ENCODE measurements at regions not wholly inside any gene's neighbourhood (a gene's known extent, or its start where the extent isn't known, plus 50 kb on each side); places are given as distances from the start of the nearest gene placed in this dataset.
"Not testable (repeated sequence)": the region's sequence is repeated elsewhere in the genome, so short reads cannot be mapped to it uniquely, and the experiment has no call there.

DNA sequence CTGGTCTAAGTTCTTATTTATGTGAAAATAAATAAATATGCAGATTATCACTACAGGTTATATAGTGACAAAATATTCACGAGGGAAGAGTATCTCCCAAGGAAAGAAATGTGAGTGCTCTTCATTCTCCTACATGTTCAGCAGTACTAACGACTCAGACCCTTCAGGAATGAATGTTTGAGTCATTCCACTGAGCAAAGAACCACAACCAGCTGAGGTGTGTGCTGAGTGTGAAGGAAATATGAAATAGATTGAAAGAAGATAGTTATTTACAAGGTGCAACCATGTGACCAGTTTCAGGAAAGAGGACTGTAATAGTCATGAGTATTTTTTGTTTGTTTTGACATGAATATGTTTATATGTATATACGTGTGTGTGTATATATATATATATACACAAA lies 228.7 kb downstream of the TUSC1 start:
- no peak for DNase-seq

DNA sequence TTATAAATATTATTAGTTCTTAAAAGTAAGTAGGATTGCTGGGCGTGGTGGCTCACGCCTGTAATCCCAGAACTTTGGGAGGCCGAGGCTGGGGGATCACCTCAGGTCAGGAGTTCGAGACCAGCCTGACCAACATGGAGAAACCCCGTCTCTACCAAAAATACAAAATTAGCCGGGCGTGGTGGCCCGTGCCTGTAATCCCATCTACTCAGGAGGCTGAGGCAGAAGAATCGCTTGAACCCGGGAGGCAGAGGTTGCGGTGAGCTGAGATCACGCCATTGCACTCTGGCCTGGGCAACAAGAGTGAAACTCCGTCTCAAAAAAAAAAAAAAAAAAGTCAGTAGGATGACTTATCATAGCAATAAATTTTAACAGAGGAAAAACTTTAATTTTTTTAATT lies 232.5 kb downstream of the TUSC1 start:
- not testable (repeated sequence) for DNase-seq

DNA sequence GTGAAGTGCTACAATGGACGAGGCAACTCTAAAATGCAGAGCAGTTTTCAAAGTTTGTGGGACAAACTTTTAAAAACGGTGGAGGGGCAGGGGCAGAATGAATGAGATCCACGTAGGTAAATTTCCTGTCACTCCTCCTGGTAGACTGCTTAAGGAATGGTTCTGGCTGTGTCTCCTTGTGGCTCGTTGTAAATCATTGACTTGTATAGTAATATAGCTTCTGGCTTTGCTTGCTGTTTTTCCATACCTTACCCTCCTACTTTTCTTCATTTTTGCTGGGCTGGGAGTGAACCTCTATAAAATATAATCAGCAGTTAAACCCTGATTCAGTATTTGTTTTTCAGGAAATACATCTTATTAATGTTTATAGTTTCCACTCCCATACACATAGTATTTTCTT lies 235.7 kb downstream of the TUSC1 start:
- DNase-seq: no peak

DNA sequence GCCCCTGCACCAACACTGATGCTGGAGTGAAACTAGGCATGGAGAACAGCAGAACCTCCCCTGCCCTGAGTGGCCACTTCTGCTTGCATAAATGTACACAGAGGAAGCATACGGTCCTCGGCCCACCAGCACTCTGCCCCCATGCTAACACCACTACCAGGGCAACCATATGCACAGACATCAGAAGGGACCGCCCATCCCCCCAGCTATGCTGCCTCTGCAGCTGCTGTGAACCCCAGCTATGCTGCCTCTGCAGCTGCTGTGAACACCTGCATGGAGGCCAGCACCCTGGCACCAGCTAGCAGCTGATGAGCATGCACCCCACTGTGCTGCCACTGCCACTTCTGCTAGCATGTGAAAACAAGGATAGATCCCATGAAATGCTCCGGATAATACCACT lies 250.3 kb downstream of the TUSC1 start:
- no peak for DNase-seq

GRCh38 chr9:25427290-25427689 lies 251.0 kb downstream of the TUSC1 start:
- DNase-seq: no peak

DNA sequence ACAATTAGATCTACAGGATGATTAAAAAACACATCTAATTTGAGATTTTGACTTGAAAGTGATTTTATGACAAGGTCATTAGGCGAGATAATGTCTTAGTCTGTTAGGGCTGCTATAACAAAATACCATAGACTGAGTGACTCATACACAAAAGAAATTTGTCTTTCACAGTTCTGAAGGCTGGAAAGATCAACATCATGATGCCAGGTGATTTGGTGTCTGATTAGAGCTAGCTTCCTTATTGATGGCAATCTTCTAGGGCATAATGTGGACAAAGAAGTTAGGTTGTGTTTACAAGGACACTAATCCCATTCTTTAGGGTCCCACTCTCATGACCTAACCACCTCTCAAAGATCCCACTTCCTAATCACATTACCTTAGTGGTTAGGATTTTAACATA lies 256.7 kb downstream of the TUSC1 start:
- no peak for DNase-seq

GRCh38 chr9:25418974-25419373 lies 259.3 kb downstream of the TUSC1 start:
- DNase-seq: no peak

DNA sequence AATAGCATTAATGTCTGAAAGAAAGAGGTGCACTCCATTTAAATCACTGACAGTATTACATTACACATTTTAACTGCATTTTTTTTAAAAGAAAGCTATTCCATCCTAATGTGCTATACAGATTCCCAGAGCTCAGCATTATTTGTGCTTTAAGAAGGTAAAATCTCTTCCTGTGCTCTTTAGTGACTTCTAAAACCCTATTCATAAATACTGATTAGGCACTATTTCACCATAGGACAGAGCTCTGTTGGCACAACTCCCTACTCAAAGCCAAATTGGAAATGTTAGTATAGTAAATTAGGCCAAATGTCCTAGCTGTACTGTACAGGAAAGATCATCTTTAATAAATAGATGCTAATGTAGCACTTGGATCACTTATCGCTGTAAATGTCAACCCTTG lies 262.5 kb downstream of the TUSC1 start:
- no peak for DNase-seq

- DNase-seq: no peak
These were observed 265.6 kb downstream of the TUSC1 start for GRCh38 chr9:25412646-25413045.

DNA sequence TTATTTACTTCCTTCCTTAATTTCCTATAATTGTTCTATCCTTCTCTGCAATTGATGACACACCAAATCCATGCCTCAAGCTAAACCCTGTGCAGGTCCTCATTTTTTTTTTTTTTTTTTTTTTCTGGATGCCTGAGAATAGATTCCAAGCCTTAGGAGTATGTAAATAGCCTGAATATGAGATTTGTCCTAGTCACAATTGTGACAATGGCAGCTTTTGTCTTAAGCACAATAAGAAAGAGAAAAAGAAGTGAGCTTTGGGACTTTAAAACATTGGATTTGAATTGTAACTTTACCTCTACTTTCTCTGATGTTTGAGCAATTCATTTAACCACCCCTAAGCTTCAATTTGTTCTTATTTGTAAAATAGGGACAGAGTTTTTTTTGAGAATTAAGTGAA lies 280.5 kb downstream of the TUSC1 start:
- DNase-seq: no peak

DNA sequence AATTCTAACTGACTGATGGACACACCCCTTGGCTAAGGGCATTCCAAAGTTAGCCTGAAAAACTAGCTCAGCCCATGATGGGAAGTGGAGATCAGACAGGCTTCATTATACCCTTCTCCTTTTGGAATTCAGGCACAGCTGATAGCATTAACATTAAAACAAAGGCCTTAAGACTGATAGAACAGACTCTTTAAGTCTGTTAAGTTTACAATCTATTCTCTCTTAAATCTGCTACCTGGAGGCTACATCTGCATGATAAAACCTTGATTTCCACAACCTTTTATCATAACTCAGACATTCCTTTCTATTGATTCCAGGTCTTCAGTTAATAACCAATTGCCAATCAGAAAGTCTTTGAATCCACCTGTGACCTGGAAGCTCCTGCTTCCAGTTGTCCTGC lies 281.4 kb downstream of the TUSC1 start:
- DNase-seq: no peak

- no peak for DNase-seq
These were observed 297.1 kb downstream of the TUSC1 start for GRCh38 chr9:25381141-25381540.

DNA sequence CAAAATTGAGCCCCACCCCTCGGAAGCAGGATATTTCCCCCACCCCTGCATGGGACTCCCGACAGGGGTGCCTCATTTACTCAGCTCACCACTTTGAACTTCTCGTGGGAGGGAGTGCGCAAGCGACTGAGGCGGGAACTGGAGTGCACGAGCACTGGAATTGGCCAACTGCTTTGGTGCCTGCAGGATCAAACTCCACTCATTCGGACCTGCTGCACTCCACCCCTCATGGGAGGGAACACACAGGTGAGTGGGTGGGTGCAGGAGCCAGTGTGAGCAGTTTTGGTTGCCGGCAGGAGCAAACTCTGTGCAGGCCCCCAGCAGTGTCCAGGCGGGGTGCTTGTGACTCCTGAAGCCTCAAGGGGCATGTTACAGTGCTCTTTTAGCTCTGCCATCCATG lies 301.2 kb downstream of the TUSC1 start:
- DNase-seq: no peak

GRCh38 chr9:25374281-25374680 lies 304.0 kb downstream of the TUSC1 start:
- DNase-seq: no peak

DNA sequence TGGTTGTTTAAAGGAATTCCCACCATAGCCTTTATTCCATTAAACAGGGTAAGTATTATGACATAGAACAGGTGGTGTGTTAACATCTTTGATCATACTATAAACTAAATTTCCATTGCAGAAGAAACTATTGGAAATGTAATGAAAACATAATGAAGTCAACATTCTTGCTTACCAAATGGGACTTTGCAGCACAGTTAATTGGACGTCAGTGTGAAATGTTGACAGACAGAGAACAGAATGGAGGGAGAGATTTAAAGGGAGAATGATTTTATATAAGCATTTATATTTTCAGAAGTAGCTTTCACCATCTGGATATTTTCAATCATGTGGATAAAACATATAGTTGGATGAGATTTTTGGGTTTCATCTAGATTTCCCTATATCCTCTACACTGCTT lies 311.3 kb downstream of the TUSC1 start:
- no peak for DNase-seq

DNA sequence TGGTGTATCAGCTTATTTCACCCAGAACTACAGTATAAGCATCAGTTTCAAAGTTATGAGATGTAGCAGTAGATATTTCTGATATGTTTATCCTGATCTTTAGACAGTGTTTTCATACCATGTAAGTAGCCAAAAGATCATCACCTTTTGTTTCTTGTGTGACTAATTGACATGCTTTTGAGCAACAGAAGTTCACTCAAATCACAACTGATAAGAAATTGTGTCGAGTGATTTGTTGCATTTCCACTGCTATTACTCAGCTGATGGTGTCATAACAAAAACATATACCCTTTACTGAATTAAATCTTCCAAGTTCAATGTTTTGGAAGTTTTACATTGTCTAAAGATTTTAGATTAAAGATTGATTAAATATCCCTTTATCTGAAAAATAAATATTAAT lies 324.5 kb downstream of the TUSC1 start:
- DNase-seq: no peak

GRCh38 chr9:25350011-25350410 lies 328.2 kb downstream of the TUSC1 start:
- DNase-seq: no peak

DNA sequence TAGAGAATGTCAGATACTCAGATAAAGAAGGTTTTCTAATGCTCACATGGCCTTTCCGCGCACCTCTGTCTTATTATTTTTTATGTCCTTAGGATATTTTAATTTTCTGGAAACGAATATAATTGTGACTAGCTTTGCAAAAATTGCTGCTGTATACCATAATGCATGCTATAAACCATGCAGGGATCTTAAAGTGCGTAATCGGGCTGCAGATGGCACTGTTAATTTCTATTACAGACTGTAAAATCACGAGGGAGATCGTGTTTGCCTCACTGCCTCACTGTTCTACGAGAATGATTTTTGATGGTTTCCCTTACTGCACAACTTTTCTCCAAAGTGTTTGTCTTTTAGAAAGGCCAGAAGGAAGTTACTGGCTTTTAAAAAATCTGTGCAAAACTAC lies 356.1 kb downstream of the TUSC1 start:
- DNase-seq: no peak

DNA sequence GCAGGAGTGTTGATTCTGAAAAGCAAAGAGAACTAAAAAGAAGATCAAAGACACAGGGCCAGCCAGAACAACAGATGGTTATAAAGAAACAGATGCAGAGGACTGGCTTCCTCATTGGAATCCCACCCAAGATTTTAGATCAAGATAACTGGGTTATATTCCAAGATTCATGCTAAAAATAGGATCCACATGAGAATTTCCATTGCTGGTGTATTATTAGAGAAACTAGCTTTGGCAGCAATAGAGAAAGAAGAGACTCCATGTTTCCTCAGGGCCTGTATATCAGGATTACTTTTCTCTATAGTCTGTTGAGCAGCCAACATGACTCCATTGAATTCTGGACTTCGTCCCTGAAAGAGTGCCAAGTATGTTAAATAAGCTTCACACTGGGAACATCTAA lies 367.3 kb downstream of the TUSC1 start:
- DNase-seq: no peak

DNA sequence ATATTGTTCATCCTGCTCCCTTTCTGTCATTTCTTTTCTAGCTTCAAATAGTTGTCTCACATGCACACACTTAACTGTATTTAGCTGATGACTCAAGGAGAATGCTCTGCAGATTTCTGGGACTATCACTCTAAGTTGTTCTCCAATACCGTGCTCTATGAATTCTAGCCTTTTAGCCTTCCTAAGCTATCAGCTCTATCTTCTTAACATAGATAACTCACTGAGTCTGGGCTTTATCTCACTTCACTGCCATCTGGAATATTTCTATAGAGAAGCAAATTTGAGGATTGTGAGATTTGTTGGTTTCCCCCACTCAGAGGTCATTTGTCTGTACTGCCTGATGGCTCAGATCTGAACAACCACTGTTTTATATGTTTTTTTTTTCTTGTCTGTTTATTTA lies 369.7 kb downstream of the TUSC1 start:
- DNase-seq: no peak

- no peak for DNase-seq
These were observed 375.6 kb downstream of the TUSC1 start for GRCh38 chr9:25302601-25303000.

- not testable (repeated sequence) for DNase-seq
These were observed 390.0 kb downstream of the TUSC1 start for GRCh38 chr9:25288195-25288594.

GRCh38 chr9:25284365-25284764 lies 393.9 kb downstream of the TUSC1 start:
- no peak for DNase-seq

DNA sequence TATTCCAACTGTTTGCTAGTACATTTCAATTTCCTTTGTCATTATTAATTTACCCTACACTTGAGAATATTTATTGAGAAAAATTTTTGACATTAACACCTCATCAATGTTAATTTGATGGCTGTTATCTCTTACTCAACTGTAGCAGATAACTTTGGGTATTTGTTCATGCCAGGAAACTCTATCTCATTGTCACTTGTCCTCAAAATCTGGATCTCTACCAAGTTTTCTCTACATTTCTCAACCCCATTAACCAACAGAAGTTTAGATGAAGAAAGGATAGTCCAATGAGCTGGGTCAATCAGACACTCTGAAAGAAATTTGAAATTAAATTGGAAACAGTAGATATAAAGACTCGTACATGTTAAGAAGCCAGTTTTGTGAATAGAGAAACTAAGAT lies 395.3 kb downstream of the TUSC1 start:
- no peak for DNase-seq

DNA sequence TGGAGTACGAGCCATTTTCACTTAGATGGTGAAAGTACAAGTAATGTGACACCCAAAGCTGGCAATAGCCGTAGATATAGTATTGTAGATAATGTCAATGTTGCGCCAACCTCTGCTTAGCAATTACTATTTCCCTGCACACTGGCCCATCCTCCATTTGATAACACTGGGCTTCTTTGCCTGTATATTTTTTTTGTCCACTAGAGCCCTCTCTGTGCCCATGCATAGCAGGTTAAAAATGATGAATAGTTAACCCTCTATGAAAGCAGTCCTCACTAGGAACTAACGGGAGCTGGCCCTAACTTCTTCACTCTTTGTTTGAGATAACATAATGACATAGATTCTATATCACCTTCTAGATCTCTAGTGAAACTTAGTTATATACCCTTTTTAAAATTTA lies 416.8 kb downstream of the TUSC1 start:
- DNase-seq: no peak

DNA sequence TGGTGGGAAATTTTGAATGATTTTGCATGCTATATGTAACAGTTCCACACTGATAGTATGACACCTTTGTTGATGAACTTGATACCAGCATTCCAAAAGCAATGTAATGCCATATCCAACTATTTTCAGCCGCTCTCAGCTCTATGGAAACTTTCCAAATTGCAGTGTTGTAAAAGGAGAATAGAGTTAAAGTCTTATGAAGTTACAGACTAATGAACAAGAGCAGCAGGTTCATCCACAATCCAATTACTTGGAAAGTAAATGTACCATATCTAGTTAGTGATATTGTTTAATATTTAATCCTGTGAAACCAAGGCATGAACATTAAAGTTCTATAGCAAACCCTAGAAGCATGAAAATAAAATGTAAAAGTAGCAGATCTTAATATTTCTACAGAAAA lies 418.2 kb downstream of the TUSC1 start:
- no peak for DNase-seq

All from SHP77 (cell line).